Left lung (tissue), 4 donors: ENCODE measurements at regions not wholly inside any gene's neighbourhood (a gene's known extent, or its start where the extent isn't known, plus 50 kb on each side); places are given as distances from the start of the nearest gene placed in this dataset.

Experiments used
- ATAC-seq: fragments of 200-7000 bp; cut with Tn5 transposase; one replicate; pipeline ENCODE4 v1.9.1; 2020; ENCODE audit warnings: moderate library complexity
- DNase-seq, 4 donors: peaks; one replicate each; pipeline ENCODE4 v3.0.0-alpha.2; 2013 to 2020
- H3K27ac ChIP-seq, 2 donors: fragments of 200-600 bp; sonication (generic) in 1 of 2; one replicate each; pipeline versions ENCODE4 v1.5.0 to v1.8.0; 2020 to 2021
- H3K27me3 ChIP-seq, 2 donors: fragments of 200-600 bp; sonication (generic) in 1 of 2; one replicate each; pipeline versions ENCODE4 v1.5.0 to v1.8.0; 2020 to 2021
- H3K36me3 ChIP-seq, 2 donors: fragments of 200-600 bp; sonication (generic) in 1 of 2; one replicate each; pipeline versions ENCODE4 v1.5.0 to v1.8.0; 2020 to 2021
- H3K4me1 ChIP-seq, 2 donors: fragments of 200-600 bp; one replicate each; pipeline ENCODE4 v1.8.0; 2021
- H3K4me3 ChIP-seq, 2 donors: fragments of 200-600 bp; sonication (generic) in 1 of 2; one replicate each; pipeline versions ENCODE4 v1.5.0 to v1.8.0; 2020 to 2021; ENCODE audit warnings: mild to moderate bottlenecking in 1 of 2
- H3K9me3 ChIP-seq, 2 donors: fragments of 200-600 bp; sonication (generic) in 1 of 2; one replicate each; pipeline versions ENCODE4 v1.5.0 to v1.8.0; 2020 to 2021
- intact Hi-C, 2 donors: fragments of 100-400 bp; cut with DNase I; formaldehyde crosslinking; loops; one replicate each; pipeline versions ENCODE4 v1.11.2 to v1.14.2; 2022
- TF ChIP-seq, protein P1 (sequence below), 2 donors: fragments of 200-600 bp; sonication (generic) in 1 of 2; IDR thresholded peaks; one replicate each; pipeline versions ENCODE4 v1.5.0 to v1.8.0; 2021; ENCODE audit warnings: antibody characterized with exemption in 2 of 2
- donor health status: DM: no; HTN: yes; CAD: no.
- donor health status: DM: no; HTN: no; CAD: no.

- H3K36me3 ChIP-seq: no peaks in the 10 kb centered on the region
- H3K27me3 ChIP-seq: peaks cover 0 to 7% of the 10 kb centered on the region in 2 donors
- no peak for DNase-seq
- H3K9me3 ChIP-seq: no peaks in the 10 kb centered on the region
- no peak overlapping the region for H3K27ac ChIP-seq
- no peak for ATAC-seq
- intact Hi-C loops: no loop called here
- TF ChIP-seq, protein P1, sequence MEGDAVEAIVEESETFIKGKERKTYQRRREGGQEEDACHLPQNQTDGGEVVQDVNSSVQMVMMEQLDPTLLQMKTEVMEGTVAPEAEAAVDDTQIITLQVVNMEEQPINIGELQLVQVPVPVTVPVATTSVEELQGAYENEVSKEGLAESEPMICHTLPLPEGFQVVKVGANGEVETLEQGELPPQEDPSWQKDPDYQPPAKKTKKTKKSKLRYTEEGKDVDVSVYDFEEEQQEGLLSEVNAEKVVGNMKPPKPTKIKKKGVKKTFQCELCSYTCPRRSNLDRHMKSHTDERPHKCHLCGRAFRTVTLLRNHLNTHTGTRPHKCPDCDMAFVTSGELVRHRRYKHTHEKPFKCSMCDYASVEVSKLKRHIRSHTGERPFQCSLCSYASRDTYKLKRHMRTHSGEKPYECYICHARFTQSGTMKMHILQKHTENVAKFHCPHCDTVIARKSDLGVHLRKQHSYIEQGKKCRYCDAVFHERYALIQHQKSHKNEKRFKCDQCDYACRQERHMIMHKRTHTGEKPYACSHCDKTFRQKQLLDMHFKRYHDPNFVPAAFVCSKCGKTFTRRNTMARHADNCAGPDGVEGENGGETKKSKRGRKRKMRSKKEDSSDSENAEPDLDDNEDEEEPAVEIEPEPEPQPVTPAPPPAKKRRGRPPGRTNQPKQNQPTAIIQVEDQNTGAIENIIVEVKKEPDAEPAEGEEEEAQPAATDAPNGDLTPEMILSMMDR (IDR thresholded peaks at IDR 0.05): no peak
- H3K4me1 ChIP-seq: no peaks in the 10 kb centered on the region
- no peak overlapping the region for H3K4me3 ChIP-seq
Measured at GRCh38 chr16:24643489-24643888, 86.0 kb upstream of the TNRC6A start.

DNA sequence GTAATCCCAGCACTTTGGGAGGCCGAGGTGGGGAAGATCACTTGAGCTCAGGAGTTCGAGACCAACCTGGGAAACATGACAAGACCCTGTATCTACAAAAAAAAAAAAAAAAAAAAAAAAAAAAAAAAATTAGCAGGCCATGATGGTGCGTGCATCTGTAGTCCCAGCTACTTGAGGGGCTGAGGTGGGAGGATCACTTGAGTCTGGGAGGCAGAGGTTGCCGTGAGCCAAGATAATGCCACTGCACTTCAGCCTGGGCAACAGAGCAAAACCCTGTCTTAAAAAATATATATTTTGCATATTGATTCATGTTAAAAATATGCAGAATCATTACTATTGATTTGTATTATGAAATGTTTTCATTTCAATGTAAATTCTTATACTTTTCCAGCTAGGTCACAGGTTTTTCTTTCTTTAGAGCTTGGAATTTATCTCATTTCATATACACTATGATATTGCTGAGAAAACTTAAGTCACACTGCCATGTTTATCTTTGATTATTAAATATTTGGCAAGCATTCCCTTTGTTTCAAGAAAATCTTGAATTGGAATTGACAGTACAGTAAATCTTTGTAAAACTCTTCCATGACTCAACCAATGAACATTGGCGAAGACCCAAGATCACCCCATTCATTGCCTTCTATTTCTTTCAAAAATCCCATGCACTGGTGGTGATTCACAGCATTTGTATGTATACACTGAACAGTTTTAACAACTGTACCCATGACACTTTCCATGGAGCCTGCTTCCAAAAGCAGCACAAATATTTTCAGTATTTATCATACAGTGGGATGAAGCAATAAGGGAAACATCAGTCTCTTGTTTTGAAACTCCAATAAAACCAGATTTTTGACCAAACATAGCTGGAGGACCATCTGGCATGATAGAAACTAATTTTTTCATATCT is 83.5 kb upstream of the TNRC6A start:
- Histone ChIP-seq H3K27me3 (no peaks in the 10 kb centered on the region), H3K4me3 (no peak overlapping the region), H3K27ac (no peak overlapping the region), H3K36me3 (no peaks in the 10 kb centered on the region), H3K4me1 (no peaks in the 10 kb centered on the region), H3K9me3 (no peaks in the 10 kb centered on the region)
- intact Hi-C loops: no loop called here
- TF ChIP-seq, protein P1 (IDR thresholded peaks at IDR 0.05): no peak
- peak in 2 of 4 donors; percentile 52 to 68 for DNase-seq
- ATAC-seq: peak; percentile 83

DNA sequence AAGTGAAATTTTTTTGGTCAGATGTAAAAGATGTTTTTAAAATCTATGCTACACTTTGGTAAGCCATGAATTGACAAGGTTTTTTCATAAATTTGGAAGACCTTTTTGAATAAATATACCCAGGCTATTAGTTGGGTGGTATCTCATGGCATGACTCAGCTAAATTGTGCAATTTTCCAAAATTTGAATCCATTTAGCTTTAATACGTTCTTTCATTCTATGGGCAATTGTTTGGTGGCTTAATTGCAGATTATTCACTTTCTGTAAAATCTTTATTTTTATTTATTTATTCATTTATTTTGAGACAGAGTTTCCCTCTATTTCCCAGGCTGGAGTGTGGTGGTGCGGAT is 82.8 kb upstream of the TNRC6A start:
- no peak overlapping the region for H3K4me3 ChIP-seq
- no peaks in the 10 kb centered on the region for H3K4me1 ChIP-seq
- no peak overlapping the region for H3K27ac ChIP-seq
- H3K9me3 ChIP-seq: no peaks in the 10 kb centered on the region
- no peaks in the 10 kb centered on the region for H3K27me3 ChIP-seq
- no peak for DNase-seq
- intact Hi-C loops: no loop called here
- ATAC-seq: no peak
- TF ChIP-seq, protein P1 (IDR thresholded peaks at IDR 0.05): no peak
- no peaks in the 10 kb centered on the region for H3K36me3 ChIP-seq

- no peaks in the 10 kb centered on the region for H3K4me1 ChIP-seq
- ATAC-seq: no peak
- no peaks in the 10 kb centered on the region for H3K36me3 ChIP-seq
- H3K4me3 ChIP-seq: no peak overlapping the region
- intact Hi-C loops: no loop called here
- TF ChIP-seq, protein P1 (IDR thresholded peaks at IDR 0.05): no peak
- no peaks in the 10 kb centered on the region for H3K27me3 ChIP-seq
- DNase-seq: no peak
- no peak overlapping the region for H3K27ac ChIP-seq
- no peaks in the 10 kb centered on the region for H3K9me3 ChIP-seq
Measured at GRCh38 chr16:24652209-24652712, 77.2 kb upstream of the TNRC6A start.

DNA sequence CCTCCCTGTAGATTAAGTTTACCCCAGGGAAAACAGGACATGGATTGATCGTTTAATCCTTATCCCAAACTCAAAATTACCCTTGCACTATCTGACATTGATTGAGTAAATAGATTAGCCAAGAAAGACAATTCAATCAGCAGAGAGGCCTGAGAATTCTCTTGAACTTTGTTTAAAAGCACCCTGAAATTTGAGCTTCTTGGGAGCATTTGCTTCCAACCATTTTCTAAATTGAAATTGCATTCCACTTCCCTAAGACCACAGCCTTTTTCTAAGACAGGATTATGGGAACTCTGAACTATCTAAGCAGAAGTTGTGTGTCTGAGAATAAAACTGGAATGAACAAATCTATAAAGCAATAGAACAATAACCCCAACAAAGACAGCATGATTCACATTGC is 76.6 kb upstream of the TNRC6A start:
- Histone ChIP-seq H3K4me1 (no peaks in the 10 kb centered on the region), H3K27ac (no peak overlapping the region), H3K4me3 (no peak overlapping the region), H3K27me3 (no peaks in the 10 kb centered on the region), H3K36me3 (no peaks in the 10 kb centered on the region), H3K9me3 (no peaks in the 10 kb centered on the region)
- TF ChIP-seq, protein P1 (IDR thresholded peaks at IDR 0.05): no peak
- ATAC-seq (no peak), DNase-seq (no peak)
- intact Hi-C loops: no loop called here
